H1 (cell line): ENCODE measurements at regions not wholly inside any gene's neighbourhood (a gene's known extent, or its start where the extent isn't known, plus 50 kb on each side); places are given as distances from the start of the nearest gene placed in this dataset.

ENCODE experiments used
- CTCF ChIA-PET: fragments of 300-600 bp; sonication (Branson Sonifier 250); formaldehyde crosslinking; loops from one replicate; lab custom pipeline; 2021; ENCODE audit not compliant: partially characterized antibody; lab: Charles Lee
- POLR2A ChIA-PET: fragments of 300-600 bp; sonication (Branson Sonifier 250); formaldehyde crosslinking; loops from one replicate; lab custom pipeline; 2021; ENCODE audit warnings: inconsistent platforms; ENCODE audit not compliant: partially characterized antibody; lab: Charles Lee
- DNase-seq, 2 experiments: peaks; one replicate each; pipeline versions ENCODE4 v3.0.0 to v3.0.0-alpha.2; 2010 to 2022; ENCODE audit warnings: low spot score in 2 of 2, low read depth in 1 of 2, mixed read lengths in 1 of 2
- FAIRE-seq: peaks from 2 replicates; lab custom pipeline; 2011; peaks lifted over from hg19 to GRCh38; lab: Jason Lieb, UNC
- H2AFZ ChIP-seq: 2 replicates; pipeline ENCODE4 v1.8.1; 2012; ENCODE audit warnings: low read length, inconsistent platforms
- H2AK5ac ChIP-seq: 2 replicates; pipeline ENCODE4 v1.6.1; 2013; ENCODE audit warnings: low read depth, low read length
- H2BK120ac ChIP-seq: replicated peaks from 2 replicates; pipeline ENCODE3; 2013; ENCODE audit warnings: low read depth, low read length, inconsistent platforms
- H2BK12ac ChIP-seq: 2 replicates; pipeline ENCODE4 v1.6.1; 2013; ENCODE audit warnings: low read depth, low read length
- H2BK15ac ChIP-seq: 2 replicates; pipeline ENCODE4 v1.6.1; 2013; ENCODE audit warnings: low read length
- H2BK20ac ChIP-seq: 2 replicates; pipeline ENCODE4 v1.6.1; 2013; ENCODE audit warnings: low read length
- H2BK5ac ChIP-seq: 2 replicates; pipeline ENCODE4 v1.6.1; 2013; ENCODE audit warnings: low read depth, low read length
- H3K14ac ChIP-seq: 2 replicates; pipeline ENCODE4 v1.6.1; 2013; ENCODE audit warnings: inconsistent platforms; ENCODE audit not compliant: insufficient read length
- H3K18ac ChIP-seq: 2 replicates; pipeline ENCODE4 v1.6.1; 2013; ENCODE audit warnings: low read length; ENCODE audit errors: extremely low read depth
- H3K23ac ChIP-seq: 2 replicates; pipeline ENCODE4 v1.6.1; 2013; ENCODE audit warnings: inconsistent platforms; ENCODE audit not compliant: insufficient read length
- H3K23me2 ChIP-seq: 2 replicates; pipeline ENCODE4 v1.6.1; 2013; ENCODE audit warnings: low read depth, low read length
- H3K27ac ChIP-seq: 2 replicates; pipeline ENCODE4 v1.6.1; 2011; ENCODE audit warnings: low read depth, low read length, inconsistent platforms
- H3K27me3 ChIP-seq, 4 experiments: replicated peaks in 1 of 4; 1 replicate in 1 of 4; 2 replicates in 3 of 4; pipeline versions ENCODE4 v1.6.1 to v1.8.1; 2011 to 2013; ENCODE audit warnings: low read length in 3 of 4, mild to moderate bottlenecking in 3 of 4, inconsistent platforms in 2 of 4, mixed read lengths in 2 of 4, moderate library complexity in 1 of 4; ENCODE audit not compliant: control insufficient read depth in 3 of 4, insufficient read depth in 3 of 4; ENCODE audit errors: extremely low read depth in 1 of 4
- H3K36me3 ChIP-seq, 4 experiments: 2 replicates each; pipeline versions ENCODE4 v1.6.1 to v1.8.1; 2011 to 2013; ENCODE audit warnings: mild to moderate bottlenecking in 4 of 4, low read length in 3 of 4, moderate library complexity in 2 of 4, control low read depth in 1 of 4, inconsistent platforms in 1 of 4; ENCODE audit not compliant: insufficient read depth in 4 of 4, control insufficient read depth in 2 of 4
- H3K4ac ChIP-seq: replicated peaks from 2 replicates; pipeline ENCODE3; 2013; ENCODE audit warnings: low read length, low read depth, mixed read lengths, inconsistent platforms; ENCODE audit not compliant: insufficient read length
- H3K4me1 ChIP-seq, 4 experiments: replicated peaks in 1 of 4; 1 replicate in 1 of 4; 2 replicates in 3 of 4; pipeline versions ENCODE4 v1.6.1 to v1.8.1; 2011 to 2013; ENCODE audit warnings: low read length in 3 of 4, inconsistent platforms in 2 of 4, mixed read lengths in 1 of 4; ENCODE audit not compliant: insufficient read depth in 4 of 4, control insufficient read depth in 3 of 4
- H3K4me2 ChIP-seq, 2 experiments: 2 replicates each; pipeline versions ENCODE4 v1.6.1 to v1.8.1; 2011 to 2013; ENCODE audit warnings: low read depth in 2 of 2, low read length in 2 of 2, control low read depth in 1 of 2, inconsistent platforms in 1 of 2, mild to moderate bottlenecking in 1 of 2; ENCODE audit not compliant: insufficient read depth in 1 of 2
- H3K4me3 ChIP-seq, 4 experiments: fragments of 200-600, 300-600 bp in 1 of 4; sonication (generic), shearing (Covaris generic), sonication (Bioruptor Twin) in 1 of 4; 2 replicates each; pipeline versions ENCODE4 v1.5.1 to v1.8.1; 2011 to 2016; ENCODE audit warnings: low read length in 4 of 4, low read depth in 3 of 4, control low read depth in 2 of 4, inconsistent platforms in 2 of 4, mild to moderate bottlenecking in 2 of 4, mixed read lengths in 1 of 4, moderate library complexity in 1 of 4; ENCODE audit not compliant: insufficient read depth in 2 of 4; ENCODE audit errors: extremely low read depth in 1 of 4
- H3K56ac ChIP-seq: replicated peaks from 2 replicates; pipeline ENCODE3; 2013; ENCODE audit warnings: low read depth, mild to moderate bottlenecking, mixed read lengths, low read length, inconsistent platforms; ENCODE audit not compliant: insufficient read length
- H3K79me1 ChIP-seq: 2 replicates; pipeline ENCODE4 v1.6.1; 2013; ENCODE audit warnings: low read depth, low read length, control low read depth
- H3K79me2 ChIP-seq, 2 experiments: 2 replicates each; pipeline versions ENCODE4 v1.6.1 to v1.8.1; 2012 to 2013; ENCODE audit warnings: low read length in 2 of 2, mild to moderate bottlenecking in 2 of 2, inconsistent platforms in 1 of 2; ENCODE audit not compliant: insufficient read depth in 2 of 2, control insufficient read depth in 1 of 2
- H3K9ac ChIP-seq, 4 experiments: replicated peaks in 1 of 4; 1 replicate in 1 of 4; 2 replicates in 3 of 4; pipeline versions ENCODE4 v1.6.1 to v1.8.1; 2011 to 2013; ENCODE audit warnings: low read depth in 3 of 4, low read length in 3 of 4, control low read depth in 2 of 4, mild to moderate bottlenecking in 2 of 4, moderate library complexity in 2 of 4, inconsistent platforms in 1 of 4; ENCODE audit errors: extremely low read depth in 1 of 4
- H3K9me3 ChIP-seq, 2 experiments: 2 replicates each; pipeline versions ENCODE4 v1.6.1 to v1.8.1; 2012 to 2013; ENCODE audit warnings: mild to moderate bottlenecking in 2 of 2, moderate library complexity in 2 of 2, control low read depth in 1 of 2, inconsistent platforms in 1 of 2, low read depth in 1 of 2, low read length in 1 of 2, mixed read lengths in 1 of 2; ENCODE audit not compliant: insufficient read depth in 2 of 2
- H4K20me1 ChIP-seq, 2 experiments: replicated peaks in 1 of 2; 2 replicates each; pipeline versions ENCODE3 to v1.8.1; 2011 to 2013; ENCODE audit warnings: inconsistent platforms in 2 of 2, low read length in 2 of 2, mild to moderate bottlenecking in 1 of 2; ENCODE audit not compliant: insufficient read depth in 2 of 2, control insufficient read depth in 1 of 2
- H4K5ac ChIP-seq: 2 replicates; pipeline ENCODE4 v1.6.1; 2013; ENCODE audit warnings: low read length, low read depth, mixed read lengths, inconsistent platforms; ENCODE audit not compliant: insufficient read length
- H4K8ac ChIP-seq: 2 replicates; pipeline ENCODE4 v1.8.0; 2013; ENCODE audit warnings: mild to moderate bottlenecking, moderate library complexity, low read length, inconsistent platforms; ENCODE audit not compliant: insufficient read depth; ENCODE audit errors: extremely low read depth
- H4K91ac ChIP-seq: replicated peaks from 2 replicates; pipeline ENCODE3; 2013; ENCODE audit warnings: low read length, mixed read lengths, inconsistent platforms; ENCODE audit not compliant: insufficient read length
- CBX8 ChIP-seq: fragments of 300-800, 300-1000 bp; sonication (generic); IDR thresholded peaks from 2 replicates; pipeline ENCODE4 v1.7.1; 2016; ENCODE audit warnings: low read depth, low read length, borderline replicate concordance
- CHD2 ChIP-seq: IDR thresholded peaks from 2 replicates; pipeline ENCODE4 v1.6.1; 2012; ENCODE audit warnings: low read length, improper control_type of control experiment
- EGR1 ChIP-seq: IDR thresholded peaks from 2 replicates; pipeline ENCODE4 v1.6.1; 2011; ENCODE audit warnings: low read depth, low read length, borderline replicate concordance
- FOSL1 ChIP-seq: IDR thresholded peaks from 2 replicates; pipeline ENCODE4 v1.6.1; 2011; ENCODE audit warnings: mild to moderate bottlenecking, low read depth, low read length, moderate library complexity; ENCODE audit not compliant: insufficient read depth
- HDAC2 ChIP-seq, 2 experiments: fragments of 300-600 bp in 1 of 2; sonication (generic) in 1 of 2; IDR thresholded peaks; 2 replicates each; pipeline ENCODE4 v1.6.1; 2011 to 2012; ENCODE audit warnings: low read depth in 2 of 2, low read length in 2 of 2, mild to moderate bottlenecking in 2 of 2, moderate library complexity in 2 of 2, borderline replicate concordance in 1 of 2, inconsistent platforms in 1 of 2
- KDM5A ChIP-seq: fragments of 200-600 bp; IDR thresholded peaks from 2 replicates; pipeline ENCODE4 v1.7.1; 2012; ENCODE audit warnings: mild to moderate bottlenecking, low read length, inconsistent platforms, mixed read lengths
- MAFK ChIP-seq: IDR thresholded peaks from 2 replicates; pipeline ENCODE4 v1.6.1; 2012; ENCODE audit warnings: low read depth, mild to moderate bottlenecking, improper control_type of control experiment, low read length
- POLR2AphosphoS5 ChIP-seq: IDR thresholded peaks from 2 replicates; pipeline ENCODE4 v1.6.1; 2011; ENCODE audit warnings: low read depth, low read length
- POU5F1 ChIP-seq: IDR thresholded peaks from 2 replicates; pipeline ENCODE4 v1.6.1; 2011; ENCODE audit warnings: low read depth, mild to moderate bottlenecking, low read length, moderate library complexity
- RFX5 ChIP-seq: IDR thresholded peaks from 2 replicates; pipeline ENCODE4 v1.6.1; 2011; ENCODE audit warnings: low read depth, low read length, improper control_type of control experiment, borderline replicate concordance
- SAP30 ChIP-seq: fragments of 300-600 bp; sonication (generic); IDR thresholded peaks from 2 replicates; pipeline ENCODE4 v1.7.1; 2012; ENCODE audit warnings: low read length, moderate library complexity, mild to moderate bottlenecking, inconsistent platforms; ENCODE audit not compliant: insufficient read depth, insufficient replicate concordance
- SP1 ChIP-seq: IDR thresholded peaks from 2 replicates; pipeline ENCODE4 v1.6.1; 2011; ENCODE audit warnings: low read depth, low read length
- SP2 ChIP-seq: IDR thresholded peaks from 2 replicates; pipeline ENCODE4 v1.6.1; 2012; ENCODE audit warnings: mild to moderate bottlenecking, low read length, inconsistent platforms
- SP4 ChIP-seq: IDR thresholded peaks from 2 replicates; pipeline ENCODE4 v1.6.1; 2012; ENCODE audit warnings: low read length, inconsistent platforms
- TCF12 ChIP-seq: IDR thresholded peaks from 2 replicates; pipeline ENCODE4 v1.6.1; 2011; ENCODE audit warnings: low read depth, mild to moderate bottlenecking, low read length
- ZNF274 ChIP-seq: IDR thresholded peaks from 2 replicates; pipeline ENCODE4 v1.7.0; 2012; ENCODE audit warnings: low read length, borderline replicate concordance; ENCODE audit errors: extremely low read depth
- WGBS, 2 experiments: shearing (Covaris generic) in 1 of 2; methylation state at CpG; one replicate each; pipeline versions ENCODE4 v1.1.6 to v1.1.7; 2013 to 2015; ENCODE audit warnings: low lambda C conversion rate in 2 of 2, mixed read lengths in 2 of 2, inconsistent platforms in 1 of 2, low coverage in 1 of 2, missing lambda C conversion rate in 1 of 2; ENCODE audit not compliant: insufficient replicate concordance in 2 of 2, insufficient coverage in 1 of 2, insufficient read length in 1 of 2; ENCODE audit errors: extremely low coverage in 1 of 2, missing lambda C conversion rate in 1 of 2; 5-methylcytosine and 5-hydroxymethylcytosine counted together

DNA sequence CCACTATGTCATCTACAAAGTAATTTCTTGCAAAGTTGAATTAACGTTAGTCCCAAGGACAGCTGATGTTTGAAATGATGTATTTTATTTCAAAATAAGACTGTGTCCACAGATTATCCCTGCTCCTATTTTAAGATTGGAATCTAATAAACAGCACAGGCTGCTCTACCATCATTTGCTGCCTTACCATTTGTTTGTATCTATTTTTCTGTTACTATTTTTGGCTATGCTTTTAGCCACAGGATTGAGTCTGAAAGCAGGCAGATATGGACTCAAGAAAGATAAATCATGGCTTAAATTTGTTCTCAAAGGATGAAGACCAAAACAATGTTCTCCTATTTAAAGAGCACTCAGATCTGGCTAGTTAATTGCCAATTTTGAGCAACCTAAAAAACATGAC is 105.3 kb downstream of the RGS2 start:
- Histone ChIP-seq H3K4me1 (no peaks in the 10 kb centered on the region), H4K20me1 (no peaks in the 10 kb centered on the region), H3K4me3 (no peak overlapping the region), H4K5ac (no peak overlapping the region), H4K91ac (no peak overlapping the region), H3K36me3 (no peaks in the 10 kb centered on the region), H3K27me3 (no peaks in the 10 kb centered on the region), H2BK120ac (no peak overlapping the region), H2BK20ac (no peak overlapping the region), H3K56ac (no peak overlapping the region), H2AFZ (peak overlapping the region; percentile 47; the same call in 1 of the 2 replicates), H3K18ac (no peak overlapping the region), H2AK5ac (no peak overlapping the region), H3K14ac (no peak overlapping the region), H3K79me2 (no peaks in the 10 kb centered on the region), H3K79me1 (no peaks in the 10 kb centered on the region), H2BK5ac (no peak overlapping the region), H2BK12ac (no peak overlapping the region), H2BK15ac (no peak overlapping the region), H4K8ac (no peak overlapping the region), H3K23ac (no peak overlapping the region), H3K9me3 (no peaks in the 10 kb centered on the region), H3K23me2 (no peaks in the 10 kb centered on the region; the same call in 1 of the 2 replicates), H3K4me2 (no peak overlapping the region), H3K27ac (no peak overlapping the region), H3K9ac (no peak overlapping the region), H3K4ac (no peak overlapping the region)
- ChIA-PET POLR2A (no interaction called here), CTCF (interaction anchor here (2.0 kb wide), 1 partner anchor 15 kb away, joined by 8 read pairs; no protein-coding TSS in a partner anchor)
- FAIRE-seq (no peak), DNase-seq (no peak)
- WGBS, 2 experiments: 83% methylated on average over 1 of the region's 1 CpG; no CpG with 5 or more reads in 1 of the 2 experiments
- no peak for TF ChIP-seq SAP30
- TF ChIP-seq POLR2AphosphoS5: no peak
- TF ChIP-seq CBX8: no peak
- no peak for TF ChIP-seq ZNF274
- TF ChIP-seq TCF12: no peak
- no peak for TF ChIP-seq CHD2
- TF ChIP-seq SP2: no peak
- no peak for TF ChIP-seq RFX5
- no peak for TF ChIP-seq FOSL1
- no peak for TF ChIP-seq MAFK
- TF ChIP-seq SP4: no peak
- no peak for TF ChIP-seq SP1
- no peak for TF ChIP-seq HDAC2 (IDR thresholded peaks at IDR 0.05; ENCODE audit: borderline replicate concordance in 1 of 2, low read depth in 2 of 2, low read length in 2 of 2)
- TF ChIP-seq KDM5A: no peak
- no peak for TF ChIP-seq POU5F1
- no peak for TF ChIP-seq EGR1
